Natural killer cell (primary cell): ENCODE measurements at regions not wholly inside any gene's neighbourhood (a gene's known extent, or its start where the extent isn't known, plus 50 kb on each side); places are given as distances from the start of the nearest gene placed in this dataset.

Source experiments
- ATAC-seq, 3 donors: fragments of 150-1000 bp in 2 of 3; fragments of 200-7000 bp in 1 of 3; cut with Tn5 transposase; 1 replicate in 1 of 3; 2 replicates in 2 of 3; pipeline ENCODE4 v1.10.0; 2021; ENCODE audit warnings: mild to moderate bottlenecking in 2 of 3, moderate library complexity in 2 of 3
- DNase-seq, 2 donors: peaks; one replicate each; pipeline versions ENCODE4 v3.0.0 to v3.0.0-alpha.2; 2013 to 2021; ENCODE audit warnings: mixed read lengths in 1 of 2
- H3K27ac ChIP-seq: one replicate; pipeline ENCODE4 v1.5.1; 2013; ENCODE audit warnings: mild to moderate bottlenecking, low read length
- H3K27me3 ChIP-seq: one replicate; pipeline ENCODE4 v1.6.1; 2013; ENCODE audit warnings: low read length; ENCODE audit not compliant: control insufficient read depth, insufficient read depth
- H3K36me3 ChIP-seq: one replicate; pipeline ENCODE4 v1.6.1; 2013; ENCODE audit warnings: low read length; ENCODE audit not compliant: control insufficient read depth, insufficient read depth
- H3K4me1 ChIP-seq: one replicate; pipeline ENCODE4 v1.6.1; 2013; ENCODE audit warnings: low read length; ENCODE audit not compliant: control insufficient read depth, insufficient read depth
- H3K4me3 ChIP-seq: one replicate; pipeline ENCODE4 v1.5.1; 2013; ENCODE audit warnings: low read length
- H3K9me3 ChIP-seq: one replicate; pipeline ENCODE4 v1.6.1; 2013; ENCODE audit warnings: low read length; ENCODE audit not compliant: control insufficient read depth, insufficient read depth
- H3K27ac Mint-ChIP-seq, 2 donors: one replicate each; pipeline ENCODE4 v1.8.0; 2022; ENCODE audit warnings: mild to moderate bottlenecking in 2 of 2, mixed read lengths in 2 of 2, moderate library complexity in 1 of 2
- H3K27me3 Mint-ChIP-seq, 2 donors: one replicate each; pipeline ENCODE4 v1.8.0; 2022; ENCODE audit warnings: low read depth in 2 of 2, mixed read lengths in 2 of 2
- H3K36me3 Mint-ChIP-seq: one replicate; pipeline ENCODE4 v1.8.0; 2022; ENCODE audit warnings: mixed read lengths
- H3K4me1 Mint-ChIP-seq, 2 donors: one replicate each; pipeline ENCODE4 v1.8.0; 2022; ENCODE audit warnings: mixed read lengths in 2 of 2
- H3K4me3 Mint-ChIP-seq: one replicate; pipeline ENCODE4 v1.8.0; 2022; ENCODE audit warnings: mild to moderate bottlenecking, moderate library complexity, mixed read lengths
- H3K9me3 Mint-ChIP-seq, 2 donors: one replicate each; pipeline ENCODE4 v1.8.0; 2022; ENCODE audit warnings: mixed read lengths in 2 of 2
- WGBS: methylation state at CpG from one replicate; pipeline ENCODE4 v1.1.7; 2013; ENCODE audit warnings: missing lambda C conversion rate; ENCODE audit not compliant: insufficient coverage; 5-methylcytosine and 5-hydroxymethylcytosine counted together
- intact Hi-C: fragments of 100-400 bp; cut with micrococcal nuclease; formaldehyde crosslinking; loops from one replicate; pipeline ENCODE4 v1.14.2; 2022
- TF ChIP-seq, protein P1 (sequence below): fragments of 200-600 bp; IDR thresholded peaks from one replicate; pipeline ENCODE4 v1.8.0; 2022; ENCODE audit warnings: antibody characterized with exemption

DNA sequence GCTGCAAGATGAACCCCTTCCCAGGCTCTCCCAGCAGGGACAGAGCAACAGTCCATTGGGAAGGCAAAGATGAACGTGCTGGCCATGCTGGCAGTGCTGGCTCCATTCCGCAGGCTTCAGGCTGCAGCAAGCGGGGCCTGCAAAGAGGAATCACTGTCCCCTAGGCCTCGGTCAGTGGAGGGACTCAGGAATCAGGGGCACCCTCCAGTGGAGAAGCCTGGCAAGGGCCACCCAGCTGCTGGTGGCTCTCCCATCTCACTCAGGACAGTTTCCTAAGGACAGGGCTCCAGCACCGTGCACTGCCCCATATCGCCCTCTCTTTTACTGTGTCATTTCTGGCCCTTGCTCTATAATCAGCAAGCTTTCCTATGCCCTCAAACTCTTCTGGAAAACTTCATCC is 498.6 kb downstream of the EFNB2 start:
- Mint-ChIP-seq H3K4me1 (no peaks in the 10 kb centered on the region), H3K36me3 (no peaks in the 10 kb centered on the region), H3K27me3 (no peaks in the 10 kb centered on the region), H3K27ac (no peak overlapping the region), H3K9me3 (peaks cover 0 to 10% of the 10 kb centered on the region in 2 donors), H3K4me3 (no peak overlapping the region)
- intact Hi-C loops: no loop called here
- H3K36me3 ChIP-seq: no peaks in the 10 kb centered on the region
- WGBS: 80% methylated on average over 6 of the region's 6 CpGs
- TF ChIP-seq, protein P1, sequence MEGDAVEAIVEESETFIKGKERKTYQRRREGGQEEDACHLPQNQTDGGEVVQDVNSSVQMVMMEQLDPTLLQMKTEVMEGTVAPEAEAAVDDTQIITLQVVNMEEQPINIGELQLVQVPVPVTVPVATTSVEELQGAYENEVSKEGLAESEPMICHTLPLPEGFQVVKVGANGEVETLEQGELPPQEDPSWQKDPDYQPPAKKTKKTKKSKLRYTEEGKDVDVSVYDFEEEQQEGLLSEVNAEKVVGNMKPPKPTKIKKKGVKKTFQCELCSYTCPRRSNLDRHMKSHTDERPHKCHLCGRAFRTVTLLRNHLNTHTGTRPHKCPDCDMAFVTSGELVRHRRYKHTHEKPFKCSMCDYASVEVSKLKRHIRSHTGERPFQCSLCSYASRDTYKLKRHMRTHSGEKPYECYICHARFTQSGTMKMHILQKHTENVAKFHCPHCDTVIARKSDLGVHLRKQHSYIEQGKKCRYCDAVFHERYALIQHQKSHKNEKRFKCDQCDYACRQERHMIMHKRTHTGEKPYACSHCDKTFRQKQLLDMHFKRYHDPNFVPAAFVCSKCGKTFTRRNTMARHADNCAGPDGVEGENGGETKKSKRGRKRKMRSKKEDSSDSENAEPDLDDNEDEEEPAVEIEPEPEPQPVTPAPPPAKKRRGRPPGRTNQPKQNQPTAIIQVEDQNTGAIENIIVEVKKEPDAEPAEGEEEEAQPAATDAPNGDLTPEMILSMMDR: no peak
- no peaks in the 10 kb centered on the region for H3K9me3 ChIP-seq
- ATAC-seq: no peak
- no peak for DNase-seq
- no peak overlapping the region for H3K4me3 ChIP-seq
- H3K27me3 ChIP-seq: no peaks in the 10 kb centered on the region
- H3K27ac ChIP-seq: no peak overlapping the region
- no peaks in the 10 kb centered on the region for H3K4me1 ChIP-seq

- H3K36me3 Mint-ChIP-seq: no peaks in the 10 kb centered on the region
These were observed 501.3 kb downstream of the EFNB2 start for GRCh38 chr13:106034201-106034600.

GRCh38 chr13:106033659-106034058 is 501.8 kb downstream of the EFNB2 start:
- Histone ChIP-seq H3K9me3 (no peaks in the 10 kb centered on the region), H3K4me3 (no peak overlapping the region), H3K27ac (no peak overlapping the region), H3K36me3 (no peaks in the 10 kb centered on the region), H3K27me3 (no peaks in the 10 kb centered on the region), H3K4me1 (no peaks in the 10 kb centered on the region)
- no peak overlapping the region for H3K27ac Mint-ChIP-seq
- H3K4me1 Mint-ChIP-seq: no peaks in the 10 kb centered on the region
- no peaks in the 10 kb centered on the region for H3K27me3 Mint-ChIP-seq
- H3K36me3 Mint-ChIP-seq: no peaks in the 10 kb centered on the region
- intact Hi-C loops: no loop called here
- TF ChIP-seq, protein P1: no peak
- ATAC-seq (no peak), DNase-seq (no peak)
- H3K9me3 Mint-ChIP-seq: peaks cover 0 to 3% of the 10 kb centered on the region in 2 donors
- no peak overlapping the region for H3K4me3 Mint-ChIP-seq
- WGBS: 70% methylated on average over 2 of the region's 2 CpGs

More at GRCh38 chr13:106034201-106034600, 501.3 kb downstream of the EFNB2 start:
- peaks cover 0 to 3% of the 10 kb centered on the region in 2 donors for H3K9me3 Mint-ChIP-seq
- Histone ChIP-seq H3K4me1 (no peaks in the 10 kb centered on the region), H3K4me3 (no peak overlapping the region), H3K27ac (no peak overlapping the region), H3K9me3 (no peaks in the 10 kb centered on the region), H3K36me3 (no peaks in the 10 kb centered on the region), H3K27me3 (no peaks in the 10 kb centered on the region)
- ATAC-seq: no peak
- no peaks in the 10 kb centered on the region for H3K4me1 Mint-ChIP-seq
- no peak overlapping the region for H3K4me3 Mint-ChIP-seq
- TF ChIP-seq, protein P1: no peak
- no peak overlapping the region for H3K27ac Mint-ChIP-seq
- H3K27me3 Mint-ChIP-seq: no peaks in the 10 kb centered on the region
- WGBS: 73% methylated on average over 6 of the region's 6 CpGs
- intact Hi-C loops: no loop called here
- no peak for DNase-seq

- 100% methylated on average over 2 of the region's 2 CpGs for WGBS
- Histone ChIP-seq H3K27me3 (no peaks in the 10 kb centered on the region), H3K9me3 (no peaks in the 10 kb centered on the region), H3K4me1 (no peaks in the 10 kb centered on the region), H3K27ac (no peak overlapping the region), H3K36me3 (no peaks in the 10 kb centered on the region), H3K4me3 (no peak overlapping the region)
- intact Hi-C loops: no loop called here
- ATAC-seq (no peak), DNase-seq (no peak)
- Mint-ChIP-seq H3K4me1 (no peaks in the 10 kb centered on the region), H3K27me3 (no peaks in the 10 kb centered on the region), H3K9me3 (peaks cover 0 to 4% of the 10 kb centered on the region in 2 donors), H3K4me3 (no peak overlapping the region), H3K36me3 (no peaks in the 10 kb centered on the region), H3K27ac (no peak overlapping the region)
- TF ChIP-seq, protein P1: no peak
These were observed 503.0 kb downstream of the EFNB2 start for GRCh38 chr13:106032441-106032840.
